ENCODE measurements at regions not wholly inside any gene's neighbourhood (a gene's known extent, or its start where the extent isn't known, plus 50 kb on each side); places are given as distances from the start of the nearest gene placed in this dataset.
"Not testable (repeated sequence)": the region's sequence is repeated elsewhere in the genome, so short reads cannot be mapped to it uniquely, and the experiment has no call there.

DNA sequence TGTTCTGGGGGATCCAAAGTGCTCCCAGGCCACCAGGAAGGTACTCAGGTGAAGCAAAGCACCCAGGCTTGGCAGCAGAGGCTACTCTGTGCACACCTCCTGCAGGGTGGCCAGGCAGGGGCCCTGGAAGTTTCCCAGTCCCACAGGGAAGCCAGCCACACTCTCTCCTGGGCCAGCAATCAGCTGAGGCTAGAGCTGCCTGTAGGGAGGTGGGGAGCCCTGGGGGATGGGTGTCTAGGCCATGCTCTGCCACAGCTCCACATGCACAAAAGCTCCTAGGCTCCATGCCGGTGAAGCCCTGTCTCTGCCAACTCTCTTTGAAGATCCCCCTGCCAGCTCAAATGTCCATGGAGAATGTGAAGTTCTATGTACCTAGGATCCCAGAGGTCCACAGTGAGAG is 231.4 kb downstream of the SPATA31A6 start:
- TF ChIP-seq, protein P1, sequence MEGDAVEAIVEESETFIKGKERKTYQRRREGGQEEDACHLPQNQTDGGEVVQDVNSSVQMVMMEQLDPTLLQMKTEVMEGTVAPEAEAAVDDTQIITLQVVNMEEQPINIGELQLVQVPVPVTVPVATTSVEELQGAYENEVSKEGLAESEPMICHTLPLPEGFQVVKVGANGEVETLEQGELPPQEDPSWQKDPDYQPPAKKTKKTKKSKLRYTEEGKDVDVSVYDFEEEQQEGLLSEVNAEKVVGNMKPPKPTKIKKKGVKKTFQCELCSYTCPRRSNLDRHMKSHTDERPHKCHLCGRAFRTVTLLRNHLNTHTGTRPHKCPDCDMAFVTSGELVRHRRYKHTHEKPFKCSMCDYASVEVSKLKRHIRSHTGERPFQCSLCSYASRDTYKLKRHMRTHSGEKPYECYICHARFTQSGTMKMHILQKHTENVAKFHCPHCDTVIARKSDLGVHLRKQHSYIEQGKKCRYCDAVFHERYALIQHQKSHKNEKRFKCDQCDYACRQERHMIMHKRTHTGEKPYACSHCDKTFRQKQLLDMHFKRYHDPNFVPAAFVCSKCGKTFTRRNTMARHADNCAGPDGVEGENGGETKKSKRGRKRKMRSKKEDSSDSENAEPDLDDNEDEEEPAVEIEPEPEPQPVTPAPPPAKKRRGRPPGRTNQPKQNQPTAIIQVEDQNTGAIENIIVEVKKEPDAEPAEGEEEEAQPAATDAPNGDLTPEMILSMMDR (conservative IDR thresholded peaks at IDR 0.05), result not testable (repeated sequence)
- not testable (repeated sequence) for TF ChIP-seq EZH2 (IDR thresholded peaks at IDR 0.05; ENCODE audit: low read depth)

Measured in PC-9 (cell line).